ENCODE measurements at regions not wholly inside any gene's neighbourhood (a gene's known extent, or its start where the extent isn't known, plus 50 kb on each side); places are given as distances from the start of the nearest gene placed in this dataset.
A peak's percentile ranks its signal among the peaks of the same experiment; 100 is the strongest.

GRCh38 chr7:115135146-115135545 is 213.3 kb downstream of the MDFIC start:
- no peak for DNase-seq (ENCODE audit: low read depth in 2 of 2)

- no peak for DNase-seq (ENCODE audit: low read depth in 2 of 2)
These were observed 211.4 kb downstream of the MDFIC start for GRCh38 chr7:115133248-115133647.

GRCh38 chr7:115132096-115132495 is 210.2 kb downstream of the MDFIC start:
- no peak for DNase-seq (ENCODE audit: low read depth in 2 of 2)

GRCh38 chr7:115128154-115128553 is 206.3 kb downstream of the MDFIC start:
- no peak for DNase-seq (ENCODE audit: low read depth in 2 of 2)

- DNase-seq (ENCODE audit: low read depth in 2 of 2) = no peak
These were observed 205.6 kb downstream of the MDFIC start for GRCh38 chr7:115127399-115128021.

- no peak for DNase-seq (ENCODE audit: low read depth in 2 of 2)
These were observed 203.9 kb downstream of the MDFIC start for GRCh38 chr7:115125750-115126149.

- DNase-seq (ENCODE audit: low read depth in 2 of 2) = no peak
These were observed 203.4 kb downstream of the MDFIC start for GRCh38 chr7:115125312-115125711.

- no peak for DNase-seq (ENCODE audit: low read depth in 2 of 2)
These were observed 202.6 kb downstream of the MDFIC start for GRCh38 chr7:115124409-115124939.

GRCh38 chr7:115123441-115123840 is 201.5 kb downstream of the MDFIC start:
- DNase-seq (ENCODE audit: low read depth in 2 of 2) = no peak

GRCh38 chr7:115122388-115122787 is 200.5 kb downstream of the MDFIC start:
- no peak for DNase-seq (ENCODE audit: low read depth in 2 of 2)

- DNase-seq (ENCODE audit: low read depth in 2 of 2) = no peak
These were observed 195.9 kb downstream of the MDFIC start for GRCh38 chr7:115117748-115118147.

- no peak for DNase-seq (ENCODE audit: low read depth in 2 of 2)
These were observed 195.2 kb downstream of the MDFIC start for GRCh38 chr7:115116773-115117715.

- DNase-seq (ENCODE audit: low read depth in 2 of 2) = no peak
These were observed 191.9 kb downstream of the MDFIC start for GRCh38 chr7:115113776-115114175.

- no peak for DNase-seq (ENCODE audit: low read depth in 2 of 2)
These were observed 191.2 kb downstream of the MDFIC start for GRCh38 chr7:115113131-115113530.

GRCh38 chr7:115110523-115110922 is 188.6 kb downstream of the MDFIC start:
- no peak for DNase-seq (ENCODE audit: low read depth in 2 of 2)

- no peak for DNase-seq (ENCODE audit: low read depth in 2 of 2)
These were observed 184.4 kb downstream of the MDFIC start for GRCh38 chr7:115106316-115106715.

GRCh38 chr7:115102738-115103137 is 180.8 kb downstream of the MDFIC start:
- no peak for DNase-seq (ENCODE audit: low read depth in 2 of 2)

- DNase-seq (ENCODE audit: low read depth in 2 of 2) = no peak
These were observed 179.3 kb downstream of the MDFIC start for GRCh38 chr7:115101199-115101598.

GRCh38 chr7:115099906-115100305 is 178.0 kb downstream of the MDFIC start:
- peak in 1 of 2 experiments; percentile 16 for DNase-seq (ENCODE audit: low read depth in 2 of 2)

GRCh38 chr7:115097175-115097671 is 175.3 kb downstream of the MDFIC start:
- DNase-seq (ENCODE audit: low read depth in 2 of 2) = peak; percentile 54 to 65

GRCh38 chr7:115096262-115096661 is 174.4 kb downstream of the MDFIC start:
- no peak for DNase-seq (ENCODE audit: low read depth in 2 of 2)

- DNase-seq (ENCODE audit: low read depth in 2 of 2) = peak in 1 of 2 experiments; percentile 17
These were observed 172.3 kb downstream of the MDFIC start for GRCh38 chr7:115094163-115094562.

GRCh38 chr7:115088893-115089292 is 167.0 kb downstream of the MDFIC start:
- no peak for DNase-seq (ENCODE audit: low read depth in 2 of 2)

All from fibroblast of skin of left biceps (primary cell).